Vagina (tissue), 2 donors: ENCODE measurements at regions not wholly inside any gene's neighbourhood (a gene's known extent, or its start where the extent isn't known, plus 50 kb on each side); places are given as distances from the start of the nearest gene placed in this dataset.

ENCODE experiments used
- DNase-seq, 2 donors: peaks; one replicate each; pipeline ENCODE4 v3.0.0-alpha.2; 2017; ENCODE audit errors: extremely low spot score in 2 of 2
- H3K27ac ChIP-seq: fragments of 200-600 bp; sonication (generic); one replicate; pipeline ENCODE4 v1.5.1; 2019
- H3K27me3 ChIP-seq: fragments of 200-600 bp; sonication (generic); one replicate; pipeline ENCODE4 v1.5.1; 2019
- H3K36me3 ChIP-seq, 2 donors: fragments of 200-600 bp; sonication (generic); one replicate each; pipeline ENCODE4 v1.5.1; 2017 to 2019
- H3K4me1 ChIP-seq: fragments of 200-600 bp; sonication (generic); one replicate; pipeline ENCODE4 v1.5.1; 2019
- H3K4me3 ChIP-seq, 2 donors: fragments of 200-600 bp; sonication (generic); 1 replicate in 1 of 2; 2 replicates in 1 of 2; pipeline ENCODE4 v1.5.1; 2016 to 2019
- H3K9me3 ChIP-seq: fragments of 200-600 bp; sonication (generic); one replicate; pipeline ENCODE4 v1.5.1; 2019
- POLR2A ChIP-seq, 2 donors: fragments of 450-650 bp; IDR thresholded peaks; one replicate each; pipeline ENCODE4 v1.6.1; 2017; ENCODE audit warnings: antibody characterized with exemption in 2 of 2, mild to moderate bottlenecking in 2 of 2, moderate library complexity in 2 of 2
- POLR2AphosphoS5 ChIP-seq, 2 donors: sonication (generic); formaldehyde crosslinking; IDR thresholded peaks; one replicate each; pipeline ENCODE4 v1.9.0; 2017; ENCODE audit warnings: antibody characterized with exemption in 2 of 2, mild to moderate bottlenecking in 2 of 2, low read depth in 1 of 2; ENCODE audit not compliant: insufficient read depth in 1 of 2
- intact Hi-C: fragments of 100-400 bp; cut with DNase I; formaldehyde crosslinking; loops from one replicate; pipeline ENCODE4 v1.15.1; 2023
- TF ChIP-seq, protein P1 (sequence below), 3 experiments: fragments of 450-650 bp in 2 of 3; fragments of 200-600 bp in 1 of 3; sonication (generic) in 1 of 3; IDR thresholded peaks; one replicate each; pipeline ENCODE4 v1.5.1; 2017 to 2019; ENCODE audit warnings: antibody characterized with exemption in 3 of 3, mild to moderate bottlenecking in 2 of 3, moderate library complexity in 2 of 3

DNA sequence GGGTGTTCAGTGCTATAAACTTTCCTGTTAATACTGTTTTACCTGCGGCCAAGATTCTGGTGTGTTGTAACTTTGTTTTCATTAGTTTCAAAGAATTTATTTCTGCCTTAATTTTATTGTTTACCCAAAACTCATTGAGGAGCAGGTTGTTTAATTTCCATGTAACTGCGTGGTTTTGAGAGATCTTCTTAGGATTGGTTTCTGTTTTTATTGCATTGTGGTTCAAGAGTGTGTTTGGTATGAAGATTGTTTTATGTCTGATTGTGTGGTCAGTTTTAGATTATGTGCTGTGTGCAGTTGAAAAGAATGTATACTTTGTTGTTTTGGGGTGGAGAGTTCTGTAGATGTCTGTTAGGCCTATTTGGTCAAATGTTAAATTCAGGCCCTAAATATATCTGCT, 133.5 kb upstream of the GALNT15 start:
- Histone ChIP-seq H3K36me3 (no peaks in the 10 kb centered on the region), H3K4me3 (no peak overlapping the region), H3K27ac (no peak overlapping the region), H3K9me3 (no peaks in the 10 kb centered on the region), H3K4me1 (no peaks in the 10 kb centered on the region), H3K27me3 (no peaks in the 10 kb centered on the region)
- DNase-seq = no peak
- intact Hi-C loops = no loop called here
- TF ChIP-seq POLR2A (IDR thresholded peaks at IDR 0.05) (no peak), POLR2AphosphoS5 (IDR thresholded peaks at IDR 0.05; ENCODE audit: insufficient read depth in 1 of 2, low read depth in 1 of 2) (no peak)
- TF ChIP-seq, protein P1, sequence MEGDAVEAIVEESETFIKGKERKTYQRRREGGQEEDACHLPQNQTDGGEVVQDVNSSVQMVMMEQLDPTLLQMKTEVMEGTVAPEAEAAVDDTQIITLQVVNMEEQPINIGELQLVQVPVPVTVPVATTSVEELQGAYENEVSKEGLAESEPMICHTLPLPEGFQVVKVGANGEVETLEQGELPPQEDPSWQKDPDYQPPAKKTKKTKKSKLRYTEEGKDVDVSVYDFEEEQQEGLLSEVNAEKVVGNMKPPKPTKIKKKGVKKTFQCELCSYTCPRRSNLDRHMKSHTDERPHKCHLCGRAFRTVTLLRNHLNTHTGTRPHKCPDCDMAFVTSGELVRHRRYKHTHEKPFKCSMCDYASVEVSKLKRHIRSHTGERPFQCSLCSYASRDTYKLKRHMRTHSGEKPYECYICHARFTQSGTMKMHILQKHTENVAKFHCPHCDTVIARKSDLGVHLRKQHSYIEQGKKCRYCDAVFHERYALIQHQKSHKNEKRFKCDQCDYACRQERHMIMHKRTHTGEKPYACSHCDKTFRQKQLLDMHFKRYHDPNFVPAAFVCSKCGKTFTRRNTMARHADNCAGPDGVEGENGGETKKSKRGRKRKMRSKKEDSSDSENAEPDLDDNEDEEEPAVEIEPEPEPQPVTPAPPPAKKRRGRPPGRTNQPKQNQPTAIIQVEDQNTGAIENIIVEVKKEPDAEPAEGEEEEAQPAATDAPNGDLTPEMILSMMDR (IDR thresholded peaks at IDR 0.05) = no peak

DNA sequence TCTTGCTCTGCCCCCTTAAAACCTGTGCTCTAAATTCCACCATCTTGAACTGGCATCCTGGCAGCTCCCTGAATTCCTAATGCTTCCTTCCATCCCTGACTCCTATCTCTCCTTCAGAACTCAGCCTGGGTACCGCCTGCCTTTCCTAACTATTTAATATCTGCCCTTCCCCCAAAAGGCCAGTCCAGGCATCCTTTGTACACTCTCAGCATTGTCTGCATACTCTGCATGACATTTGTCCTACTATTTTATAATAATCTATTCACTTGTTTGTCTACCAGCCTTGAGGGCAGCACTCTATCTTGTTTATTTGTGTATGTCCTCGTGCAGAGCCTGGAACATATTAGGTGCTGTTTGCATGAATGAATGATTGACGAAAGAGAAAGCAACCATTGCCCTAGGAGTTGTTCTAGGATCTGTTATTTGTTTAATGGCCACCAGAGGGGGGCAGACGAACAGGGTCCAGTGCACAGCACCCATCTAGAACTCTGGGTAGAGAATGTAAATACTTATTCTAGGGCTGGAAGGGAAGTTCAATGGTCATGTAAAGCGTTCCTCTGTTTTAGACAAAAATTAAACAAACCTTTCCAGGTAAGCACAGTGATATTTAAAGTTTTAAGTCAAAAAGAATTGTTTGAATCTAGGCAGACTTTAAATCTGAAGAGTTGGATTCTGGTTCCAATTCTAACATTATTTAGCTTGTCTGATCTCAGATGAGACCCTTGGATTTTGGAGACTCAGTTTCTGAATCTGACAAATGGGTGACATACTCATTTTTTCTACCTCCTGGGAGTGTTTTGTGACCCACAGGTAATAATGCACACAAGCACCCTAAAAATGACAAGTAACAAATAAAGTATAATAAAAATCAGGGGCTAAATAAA, 125.8 kb upstream of the GALNT15 start:
- Histone ChIP-seq H3K9me3 (no peaks in the 10 kb centered on the region), H3K4me3 (no peak overlapping the region), H3K27ac (no peak overlapping the region), H3K27me3 (no peaks in the 10 kb centered on the region), H3K36me3 (no peaks in the 10 kb centered on the region), H3K4me1 (peaks cover 12% of the 10 kb centered on the region)
- intact Hi-C loops = loop anchor here (2.0 to 5.0 kb wide), 2 partner anchors 130 to 199 kb away; no protein-coding TSS in a partner anchor
- DNase-seq = no peak
- TF ChIP-seq, protein P1 (IDR thresholded peaks at IDR 0.05) = peak; percentile 49 to 81 (median 57)
- no peak for TF ChIP-seq POLR2A (IDR thresholded peaks at IDR 0.05)
- peak in 1 of 2 donors; percentile 38 for TF ChIP-seq POLR2AphosphoS5 (IDR thresholded peaks at IDR 0.05; ENCODE audit: insufficient read depth in 1 of 2, low read depth in 1 of 2)

DNA sequence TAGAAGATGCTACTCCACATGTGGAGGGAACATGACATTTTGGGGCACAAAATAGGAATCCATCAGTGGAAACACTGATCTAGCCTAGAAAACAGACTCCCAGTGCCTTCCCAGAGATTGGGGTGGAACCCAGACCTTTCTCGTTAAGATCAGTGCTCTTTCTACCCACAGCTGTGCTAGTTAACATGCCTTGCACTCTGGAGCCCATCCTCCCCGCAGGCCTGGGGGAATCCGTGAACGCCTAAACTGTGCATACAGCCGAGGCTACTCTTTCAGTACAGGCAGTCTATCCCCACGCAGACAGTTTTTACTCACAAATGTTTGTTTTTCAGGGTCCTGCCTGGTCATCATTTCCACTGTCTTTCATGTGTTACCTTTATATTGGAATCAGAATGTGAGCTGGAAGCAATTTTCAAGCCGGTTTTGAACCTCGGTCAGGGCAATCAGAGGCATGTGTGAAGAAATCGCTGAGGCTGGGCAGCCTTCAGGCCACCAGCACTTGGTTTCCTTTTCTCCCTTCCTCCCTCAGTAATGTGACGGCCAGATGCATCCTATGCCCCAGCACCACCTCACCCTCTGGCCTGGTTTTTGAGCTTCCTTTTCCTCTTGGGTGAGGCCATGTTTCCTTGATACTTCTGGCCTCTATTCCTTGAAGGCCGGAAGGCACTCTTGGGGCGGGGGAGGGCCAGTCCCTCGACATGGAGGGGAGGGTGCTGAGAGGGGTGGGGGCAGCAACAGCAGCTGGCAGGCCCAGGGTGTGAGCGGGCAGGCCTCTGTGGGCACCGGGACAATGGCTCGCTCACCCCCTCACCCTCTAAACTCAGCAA, 123.6 kb upstream of the GALNT15 start:
- intact Hi-C loops = no loop called here
- Histone ChIP-seq H3K36me3 (no peaks in the 10 kb centered on the region), H3K9me3 (no peaks in the 10 kb centered on the region), H3K4me1 (peaks cover 17% of the 10 kb centered on the region), H3K27ac (peak overlapping the region; percentile 61), H3K27me3 (no peaks in the 10 kb centered on the region), H3K4me3 (no peak overlapping the region)
- DNase-seq = no peak
- TF ChIP-seq POLR2A (IDR thresholded peaks at IDR 0.05) (no peak), POLR2AphosphoS5 (IDR thresholded peaks at IDR 0.05; ENCODE audit: insufficient read depth in 1 of 2, low read depth in 1 of 2) (peak in 1 of 2 donors; percentile 36)

DNA sequence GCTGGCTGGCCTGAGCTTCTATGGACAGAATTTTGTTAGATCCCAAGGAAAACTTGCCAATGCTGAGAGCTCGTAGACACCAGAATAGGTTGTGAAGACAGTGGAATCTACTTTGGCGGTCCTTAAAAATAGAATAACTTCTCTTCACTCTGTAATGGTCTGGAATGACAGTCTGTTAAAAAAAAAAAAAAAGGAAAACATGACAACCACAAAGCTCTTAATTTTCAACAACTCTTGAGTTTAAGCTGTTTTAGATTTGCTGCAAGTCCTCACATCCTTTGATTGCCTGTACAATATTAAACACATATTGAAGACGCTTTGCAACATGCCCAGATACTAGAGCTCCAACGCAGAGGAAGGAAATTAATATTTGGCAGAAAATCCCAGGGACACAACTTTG, 122.8 kb upstream of the GALNT15 start:
- Histone ChIP-seq H3K4me1 (peaks cover 23% of the 10 kb centered on the region), H3K27me3 (no peaks in the 10 kb centered on the region), H3K4me3 (no peak overlapping the region), H3K27ac (peak overlapping the region; percentile 61), H3K36me3 (no peaks in the 10 kb centered on the region), H3K9me3 (no peaks in the 10 kb centered on the region)
- no peak for DNase-seq
- intact Hi-C loops = no loop called here
- TF ChIP-seq POLR2A (IDR thresholded peaks at IDR 0.05) (no peak), POLR2AphosphoS5 (IDR thresholded peaks at IDR 0.05; ENCODE audit: insufficient read depth in 1 of 2, low read depth in 1 of 2) (no peak)
- TF ChIP-seq, protein P1 (IDR thresholded peaks at IDR 0.05) = no peak

DNA sequence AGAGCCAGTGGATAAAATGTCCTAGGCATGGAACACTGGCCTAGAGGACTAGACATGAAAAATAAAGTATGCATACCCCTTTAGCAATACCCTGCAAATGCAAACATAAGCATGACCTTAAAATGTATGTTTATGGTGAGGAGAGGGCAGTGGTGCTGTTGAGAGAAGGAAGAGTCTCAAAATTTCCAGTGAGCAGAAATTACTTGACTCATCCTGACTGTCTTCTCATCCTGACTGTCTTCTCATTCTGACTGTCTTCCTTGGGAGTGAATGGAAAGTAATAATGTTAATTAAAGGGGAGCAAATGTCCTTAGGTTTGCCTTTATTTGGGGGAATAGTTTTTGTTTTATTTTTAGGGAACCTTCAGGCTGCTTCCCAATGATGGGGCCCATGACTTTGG, 121.5 kb upstream of the GALNT15 start:
- TF ChIP-seq POLR2AphosphoS5 (IDR thresholded peaks at IDR 0.05; ENCODE audit: insufficient read depth in 1 of 2, low read depth in 1 of 2) = no peak
- no peak for TF ChIP-seq POLR2A (IDR thresholded peaks at IDR 0.05)
- TF ChIP-seq, protein P1 (IDR thresholded peaks at IDR 0.05) = no peak
- H3K4me3 ChIP-seq = no peak overlapping the region
- intact Hi-C loops = no loop called here
- no peaks in the 10 kb centered on the region for H3K27me3 ChIP-seq
- H3K4me1 ChIP-seq = peaks cover 23% of the 10 kb centered on the region
- no peaks in the 10 kb centered on the region for H3K36me3 ChIP-seq
- no peaks in the 10 kb centered on the region for H3K9me3 ChIP-seq
- no peak overlapping the region for H3K27ac ChIP-seq
- DNase-seq = no peak
